A549 (cell line): ENCODE measurements at regions not wholly inside any gene's neighbourhood (a gene's known extent, or its start where the extent isn't known, plus 50 kb on each side); places are given as distances from the start of the nearest gene placed in this dataset.

Source experiments
- EP300 ChIP-seq, 2 experiments: fragments of >200 bp; sonication (Bioruptor Twin); formaldehyde crosslinking; IDR thresholded peaks; 2 replicates in 1 of 2; 3 replicates in 1 of 2; pipeline ENCODE4 v1.6.1; 2016 to 2017
- POLR2A ChIP-seq: IDR thresholded peaks from 2 replicates; pipeline ENCODE4 v1.6.1; 2012; ENCODE audit warnings: mild to moderate bottlenecking, low read length
- SMC3 ChIP-seq: fragments of >200 bp; sonication (Bioruptor Twin); formaldehyde crosslinking; IDR thresholded peaks from 3 replicates; pipeline ENCODE4 v1.6.1; 2018; ENCODE audit warnings: inconsistent platforms
- ZFP36 ChIP-seq: fragments of 450-650 bp; IDR thresholded peaks from 2 replicates; pipeline ENCODE4 v1.6.1; 2014; ENCODE audit warnings: borderline replicate concordance; ENCODE audit not compliant: partially characterized antibody
- TF ChIP-seq, protein P1 (sequence below): fragments of >200 bp; sonication (Bioruptor Twin); formaldehyde crosslinking; IDR thresholded peaks from 3 replicates; pipeline ENCODE4 v1.5.1; 2016
- TF ChIP-seq, protein P2 (sequence below): IDR thresholded peaks from 2 replicates; pipeline ENCODE4 v1.6.1; 2012
- TF ChIP-seq, protein P3 (sequence below): fragments of 200-600 bp; sonication (generic); IDR thresholded peaks from 2 replicates; pipeline ENCODE4 v1.6.1; 2016; ENCODE audit warnings: antibody characterized with exemption, mild to moderate bottlenecking, moderate library complexity

DNA sequence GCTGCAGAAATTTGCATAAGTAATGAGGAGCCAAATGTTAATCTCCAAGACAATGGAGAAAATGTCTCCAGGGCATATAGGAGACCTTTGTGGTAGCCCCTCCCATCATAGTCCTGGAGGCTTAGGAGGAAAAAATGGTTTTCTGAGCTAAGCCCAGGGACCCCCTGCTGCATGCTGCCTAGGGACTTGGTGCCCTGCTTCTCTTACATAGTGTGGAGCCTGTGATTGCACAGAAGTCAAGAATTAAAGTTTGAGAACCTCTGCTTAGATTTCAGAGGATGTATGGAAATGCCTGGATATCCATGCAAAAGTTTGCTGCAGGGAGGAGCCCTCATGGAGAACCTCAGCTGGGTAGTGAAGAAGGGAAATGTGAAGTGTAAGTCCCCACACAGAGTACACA is 379.4 kb upstream of the TACR3 start:
- TF ChIP-seq, protein P1, sequence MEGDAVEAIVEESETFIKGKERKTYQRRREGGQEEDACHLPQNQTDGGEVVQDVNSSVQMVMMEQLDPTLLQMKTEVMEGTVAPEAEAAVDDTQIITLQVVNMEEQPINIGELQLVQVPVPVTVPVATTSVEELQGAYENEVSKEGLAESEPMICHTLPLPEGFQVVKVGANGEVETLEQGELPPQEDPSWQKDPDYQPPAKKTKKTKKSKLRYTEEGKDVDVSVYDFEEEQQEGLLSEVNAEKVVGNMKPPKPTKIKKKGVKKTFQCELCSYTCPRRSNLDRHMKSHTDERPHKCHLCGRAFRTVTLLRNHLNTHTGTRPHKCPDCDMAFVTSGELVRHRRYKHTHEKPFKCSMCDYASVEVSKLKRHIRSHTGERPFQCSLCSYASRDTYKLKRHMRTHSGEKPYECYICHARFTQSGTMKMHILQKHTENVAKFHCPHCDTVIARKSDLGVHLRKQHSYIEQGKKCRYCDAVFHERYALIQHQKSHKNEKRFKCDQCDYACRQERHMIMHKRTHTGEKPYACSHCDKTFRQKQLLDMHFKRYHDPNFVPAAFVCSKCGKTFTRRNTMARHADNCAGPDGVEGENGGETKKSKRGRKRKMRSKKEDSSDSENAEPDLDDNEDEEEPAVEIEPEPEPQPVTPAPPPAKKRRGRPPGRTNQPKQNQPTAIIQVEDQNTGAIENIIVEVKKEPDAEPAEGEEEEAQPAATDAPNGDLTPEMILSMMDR: no peak
- TF ChIP-seq ZFP36: peak; percentile 66
- TF ChIP-seq POLR2A: no peak
- no peak for TF ChIP-seq SMC3
- no peak for TF ChIP-seq EP300 (IDR thresholded peaks at IDR 0.05)
- TF ChIP-seq, protein P2, sequence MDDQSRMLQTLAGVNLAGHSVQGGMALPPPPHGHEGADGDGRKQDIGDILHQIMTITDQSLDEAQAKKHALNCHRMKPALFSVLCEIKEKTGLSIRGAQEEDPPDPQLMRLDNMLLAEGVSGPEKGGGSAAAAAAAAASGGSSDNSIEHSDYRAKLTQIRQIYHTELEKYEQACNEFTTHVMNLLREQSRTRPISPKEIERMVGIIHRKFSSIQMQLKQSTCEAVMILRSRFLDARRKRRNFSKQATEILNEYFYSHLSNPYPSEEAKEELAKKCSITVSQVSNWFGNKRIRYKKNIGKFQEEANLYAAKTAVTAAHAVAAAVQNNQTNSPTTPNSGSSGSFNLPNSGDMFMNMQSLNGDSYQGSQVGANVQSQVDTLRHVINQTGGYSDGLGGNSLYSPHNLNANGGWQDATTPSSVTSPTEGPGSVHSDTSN: no peak
- TF ChIP-seq, protein P3, sequence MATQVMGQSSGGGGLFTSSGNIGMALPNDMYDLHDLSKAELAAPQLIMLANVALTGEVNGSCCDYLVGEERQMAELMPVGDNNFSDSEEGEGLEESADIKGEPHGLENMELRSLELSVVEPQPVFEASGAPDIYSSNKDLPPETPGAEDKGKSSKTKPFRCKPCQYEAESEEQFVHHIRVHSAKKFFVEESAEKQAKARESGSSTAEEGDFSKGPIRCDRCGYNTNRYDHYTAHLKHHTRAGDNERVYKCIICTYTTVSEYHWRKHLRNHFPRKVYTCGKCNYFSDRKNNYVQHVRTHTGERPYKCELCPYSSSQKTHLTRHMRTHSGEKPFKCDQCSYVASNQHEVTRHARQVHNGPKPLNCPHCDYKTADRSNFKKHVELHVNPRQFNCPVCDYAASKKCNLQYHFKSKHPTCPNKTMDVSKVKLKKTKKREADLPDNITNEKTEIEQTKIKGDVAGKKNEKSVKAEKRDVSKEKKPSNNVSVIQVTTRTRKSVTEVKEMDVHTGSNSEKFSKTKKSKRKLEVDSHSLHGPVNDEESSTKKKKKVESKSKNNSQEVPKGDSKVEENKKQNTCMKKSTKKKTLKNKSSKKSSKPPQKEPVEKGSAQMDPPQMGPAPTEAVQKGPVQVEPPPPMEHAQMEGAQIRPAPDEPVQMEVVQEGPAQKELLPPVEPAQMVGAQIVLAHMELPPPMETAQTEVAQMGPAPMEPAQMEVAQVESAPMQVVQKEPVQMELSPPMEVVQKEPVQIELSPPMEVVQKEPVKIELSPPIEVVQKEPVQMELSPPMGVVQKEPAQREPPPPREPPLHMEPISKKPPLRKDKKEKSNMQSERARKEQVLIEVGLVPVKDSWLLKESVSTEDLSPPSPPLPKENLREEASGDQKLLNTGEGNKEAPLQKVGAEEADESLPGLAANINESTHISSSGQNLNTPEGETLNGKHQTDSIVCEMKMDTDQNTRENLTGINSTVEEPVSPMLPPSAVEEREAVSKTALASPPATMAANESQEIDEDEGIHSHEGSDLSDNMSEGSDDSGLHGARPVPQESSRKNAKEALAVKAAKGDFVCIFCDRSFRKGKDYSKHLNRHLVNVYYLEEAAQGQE: no peak
